ENCODE measurements at regions not wholly inside any gene's neighbourhood (a gene's known extent, or its start where the extent isn't known, plus 50 kb on each side); places are given as distances from the start of the nearest gene placed in this dataset.

DNA sequence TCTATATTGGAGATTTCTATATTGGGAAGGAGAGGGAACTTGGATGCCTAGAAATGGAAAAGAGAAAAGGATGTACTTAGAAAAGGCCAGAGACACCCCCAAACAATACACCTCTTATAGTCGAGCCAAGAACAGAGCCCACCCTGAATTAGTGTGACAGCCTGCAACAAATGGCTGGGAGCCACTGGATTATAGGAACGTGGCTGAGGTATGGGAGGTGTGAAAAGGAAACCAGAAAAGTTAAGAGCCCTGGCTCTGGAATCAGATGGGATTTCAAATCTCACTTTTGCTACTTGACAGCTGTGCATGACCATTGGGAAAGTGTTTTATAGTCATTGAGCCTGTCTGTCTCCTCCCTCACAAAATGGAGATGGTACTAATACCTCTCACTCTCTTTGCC lies 394.0 kb downstream of the ZNF521 start:
- DNase-seq = no peak

GRCh38 chr18:24959051-24959476 lies 392.9 kb downstream of the ZNF521 start:
- no peak for DNase-seq

DNA sequence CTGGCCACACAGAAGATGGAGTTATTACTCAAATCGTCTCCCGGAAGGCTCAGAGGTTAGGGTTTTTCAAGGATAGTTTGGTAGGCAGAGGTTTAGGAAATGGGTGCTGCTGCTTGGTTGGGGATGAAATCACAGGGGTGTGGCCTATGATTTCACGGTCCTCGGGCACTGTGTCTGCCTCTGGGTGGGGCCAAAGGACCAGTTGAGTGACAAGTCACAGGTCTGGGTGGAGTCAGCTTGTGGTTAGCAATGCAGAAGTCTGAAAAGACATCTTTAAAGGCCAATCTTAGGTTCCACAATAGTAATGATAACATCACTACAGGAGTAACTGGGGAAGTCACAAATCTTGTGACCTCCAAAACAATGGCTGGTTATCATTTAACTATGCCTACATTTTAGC lies 387.8 kb downstream of the ZNF521 start:
- peak in 1 of 2 experiments; percentile 2 for DNase-seq

GRCh38 chr18:24968238-24968775 lies 383.7 kb downstream of the ZNF521 start:
- no peak for DNase-seq

DNA sequence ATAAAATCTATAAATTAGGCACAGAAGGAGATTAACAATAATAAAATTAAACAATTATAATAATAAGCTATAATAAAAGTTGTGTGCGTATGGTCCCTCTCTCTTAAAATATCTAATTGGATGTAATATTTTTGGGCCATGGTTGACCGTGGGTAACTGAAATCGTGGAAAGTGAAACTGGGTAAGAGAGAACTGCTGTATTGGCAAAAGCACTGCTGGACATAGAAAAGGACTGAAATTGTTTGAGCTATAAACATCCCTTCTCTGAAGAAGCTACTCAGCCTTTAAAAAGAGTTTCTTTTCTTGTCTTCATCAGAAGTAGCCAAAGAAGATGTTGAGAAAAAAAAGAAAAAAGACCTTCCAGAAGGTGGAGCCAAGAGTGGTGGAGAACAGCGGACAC lies 379.4 kb downstream of the ZNF521 start:
- DNase-seq = no peak

GRCh38 chr18:24974431-24974830 lies 377.5 kb downstream of the ZNF521 start:
- no peak for DNase-seq

DNA sequence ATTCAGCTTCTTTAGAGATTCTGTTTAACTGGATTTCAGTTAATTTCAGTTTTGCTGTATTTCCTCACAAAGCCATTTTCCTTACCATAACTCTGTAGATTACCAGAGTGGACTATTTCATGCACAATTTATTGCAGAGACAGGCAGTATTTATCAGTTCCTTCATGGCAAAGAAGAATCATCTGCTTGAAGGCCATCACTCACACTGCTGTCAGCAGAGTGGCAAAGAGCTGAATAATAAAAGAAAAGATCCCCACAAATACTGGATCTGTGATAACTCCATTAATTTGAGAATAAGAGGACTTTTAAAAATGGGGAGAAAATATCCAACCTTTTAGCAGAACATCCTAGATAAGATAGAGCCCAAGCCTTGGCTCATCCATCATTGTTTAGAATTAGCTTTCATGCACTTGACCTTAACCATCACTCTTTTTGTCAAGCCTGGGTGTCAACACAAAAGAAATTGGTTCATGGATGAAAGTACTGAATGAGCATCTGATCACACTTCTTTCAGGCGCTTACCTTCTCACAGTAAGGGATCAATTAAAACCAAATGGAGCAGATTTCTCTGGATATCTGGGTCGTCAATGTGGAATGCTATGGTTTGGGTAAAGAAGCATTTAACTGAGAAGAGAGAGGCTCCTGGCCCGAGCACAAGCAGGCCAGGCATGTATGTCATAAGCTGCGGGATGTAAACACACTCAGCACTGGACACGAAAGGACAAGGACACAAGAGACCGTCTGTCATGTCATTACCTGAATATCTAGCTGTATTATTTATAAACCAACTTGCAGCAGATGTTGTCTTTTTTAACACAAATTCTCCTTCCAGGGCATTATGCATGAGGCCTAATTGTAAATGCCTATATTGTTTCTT lies 376.2 kb downstream of the ZNF521 start:
- no peak for DNase-seq

- DNase-seq = no peak
Measured at GRCh38 chr18:24976502-24976901, 375.5 kb downstream of the ZNF521 start.

DNA sequence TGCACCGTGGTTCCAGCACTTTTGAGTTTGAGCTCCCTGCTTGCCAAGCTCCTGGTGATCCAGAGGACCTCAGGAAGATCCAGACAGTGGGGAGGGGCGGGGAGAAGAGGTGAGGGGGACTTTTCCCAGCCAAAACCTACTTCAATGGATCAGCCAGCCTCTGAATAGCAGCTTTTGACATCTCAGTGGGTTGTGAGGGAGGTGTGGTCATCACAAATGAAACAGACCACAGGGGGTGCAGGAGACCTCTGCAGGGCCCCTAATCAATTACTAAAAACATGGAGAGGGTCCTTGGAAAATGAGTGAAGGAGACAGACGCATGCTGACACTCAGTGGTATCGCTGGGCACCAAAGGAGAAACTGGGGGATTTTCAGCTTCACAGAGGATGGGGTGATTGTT lies 372.7 kb downstream of the ZNF521 start:
- DNase-seq = no peak

GRCh38 chr18:24982831-24983230 lies 369.1 kb downstream of the ZNF521 start:
- no peak for DNase-seq

GRCh38 chr18:24983566-24984139 lies 368.3 kb downstream of the ZNF521 start:
- no peak for DNase-seq

- DNase-seq = no peak
Measured at GRCh38 chr18:24985586-24985985, 366.4 kb downstream of the ZNF521 start.

GRCh38 chr18:24986666-24987302 lies 365.2 kb downstream of the ZNF521 start:
- no peak for DNase-seq

DNA sequence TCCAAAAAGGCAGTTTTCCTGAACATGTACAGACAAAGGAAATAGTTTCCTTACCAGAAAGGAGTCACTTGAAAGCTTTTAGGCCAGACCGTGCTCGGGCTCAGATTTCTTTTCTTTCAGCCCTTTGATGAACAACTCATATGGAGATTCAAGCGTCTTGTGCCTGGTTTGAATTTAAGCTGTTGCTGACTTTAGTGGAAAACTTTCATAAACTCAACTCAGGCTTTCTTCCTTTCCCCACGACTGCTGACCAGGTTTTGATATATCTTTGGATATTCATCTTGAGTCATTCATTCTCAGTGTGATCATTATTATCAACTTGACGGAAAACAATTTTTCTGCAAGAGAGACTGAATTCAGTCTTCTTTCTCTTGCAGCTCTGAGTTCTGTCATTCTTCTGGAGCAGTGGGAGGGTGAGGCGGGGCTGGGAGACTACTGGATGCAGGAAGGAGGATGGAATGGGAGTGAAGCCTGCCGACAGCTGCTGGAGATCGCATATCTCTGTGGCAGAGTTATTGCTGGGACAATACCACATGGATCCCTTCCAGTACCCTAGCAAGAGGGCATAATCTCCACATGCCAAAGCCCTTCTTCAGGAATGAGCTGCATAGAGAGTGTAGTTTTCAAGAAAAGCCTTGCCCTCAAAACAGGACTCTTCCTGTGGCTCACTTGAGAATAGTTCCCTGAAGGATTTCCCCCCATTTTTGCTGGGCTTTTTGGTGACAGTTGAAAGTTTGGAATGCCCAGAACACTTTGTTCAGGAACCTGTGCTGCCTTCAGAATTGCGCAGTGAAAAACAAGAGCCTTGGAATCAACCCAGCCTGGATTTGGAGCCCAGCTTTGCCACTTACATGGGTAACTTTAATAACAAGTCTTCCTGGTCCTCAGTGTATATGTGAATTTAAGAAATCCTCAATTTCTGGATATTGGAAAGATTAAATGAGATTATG lies 364.4 kb downstream of the ZNF521 start:
- DNase-seq = no peak

- DNase-seq = no peak
Measured at GRCh38 chr18:24988253-24988840, 363.6 kb downstream of the ZNF521 start.

- peak in 1 of 2 experiments; percentile 3 for DNase-seq
Measured at GRCh38 chr18:24989760-24990593, 362.0 kb downstream of the ZNF521 start.

- no peak for DNase-seq
Measured at GRCh38 chr18:24990671-24991134, 361.3 kb downstream of the ZNF521 start.

- DNase-seq = no peak
Measured at GRCh38 chr18:24991141-24992060, 360.6 kb downstream of the ZNF521 start.

- DNase-seq = no peak
Measured at GRCh38 chr18:24992491-24992890, 359.5 kb downstream of the ZNF521 start.

DNA sequence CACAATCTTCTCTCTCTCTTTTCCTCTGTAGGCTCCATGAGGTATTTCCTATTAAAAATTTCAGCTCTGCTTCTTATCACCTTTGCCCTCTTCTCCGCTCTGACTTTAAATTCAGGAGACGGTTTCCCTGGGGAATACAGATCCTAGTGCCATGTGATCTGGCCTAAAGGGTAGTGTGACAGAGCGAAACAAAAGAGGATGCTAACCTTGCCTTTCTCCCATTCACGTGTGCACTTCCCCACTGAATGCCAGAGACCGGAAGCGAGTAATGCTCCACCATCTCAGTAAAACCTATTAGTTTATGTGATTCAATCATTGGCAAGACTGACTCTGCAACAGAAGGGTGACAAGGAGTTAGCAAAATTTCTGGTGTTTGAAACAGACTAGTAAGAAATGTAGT lies 358.3 kb downstream of the ZNF521 start:
- no peak for DNase-seq

Measured in NCI-H526 (cell line).